ENCODE measurements at regions not wholly inside any gene's neighbourhood (a gene's known extent, or its start where the extent isn't known, plus 50 kb on each side); places are given as distances from the start of the nearest gene placed in this dataset.

- Histone ChIP-seq H3F3A (ENCODE audit: control insufficient read depth, insufficient read depth) (no peaks in the 10 kb centered on the region), H3K27ac (ENCODE audit: low read depth, low read length) (no peak overlapping the region), H3K79me2 (ENCODE audit: control insufficient read depth, low read length) (no peaks in the 10 kb centered on the region), H3K4me1 (ENCODE audit: control insufficient read depth, low read length) (peaks cover 6% of the 10 kb centered on the region), H3K4me3 (ENCODE audit: low read length) (no peak overlapping the region), H3K9me2 (replicated peaks; ENCODE audit: control insufficient read depth, low read length) (no peaks in the 10 kb centered on the region), H4K20me1 (ENCODE audit: control insufficient read depth, insufficient read depth, low read depth, low read length) (no peaks in the 10 kb centered on the region), H3K27me3 (ENCODE audit: control insufficient read depth, low read length) (no peaks in the 10 kb centered on the region), H3K9me3 (ENCODE audit: control insufficient read depth, insufficient read depth, low read length) (no peaks in the 10 kb centered on the region), H3K4me2 (ENCODE audit: low read length) (no peak overlapping the region), H3K36me3 (ENCODE audit: control insufficient read depth, low read length) (no peaks in the 10 kb centered on the region)
- TF ChIP-seq EZH2phosphoT487 (IDR thresholded peaks at IDR 0.05; ENCODE audit: borderline replicate concordance, low read length), result no peak
- no peak for TF ChIP-seq CTCF (IDR thresholded peaks at IDR 0.05; ENCODE audit: low read depth, low read length, poor library complexity, severe bottlenecking)
These were observed 102.8 kb upstream of the GBE1 start for GRCh38 chr3:81864272-81864671.

GRCh38 chr3:81863756-81864155, 102.3 kb upstream of the GBE1 start:
- H3K9me3 ChIP-seq (ENCODE audit: control insufficient read depth, insufficient read depth, low read length), result no peaks in the 10 kb centered on the region
- H3K4me3 ChIP-seq (ENCODE audit: low read length), result no peak overlapping the region
- no peaks in the 10 kb centered on the region for H3K36me3 ChIP-seq (ENCODE audit: control insufficient read depth, low read length)
- no peaks in the 10 kb centered on the region for H4K20me1 ChIP-seq (ENCODE audit: control insufficient read depth, insufficient read depth, low read depth, low read length)
- TF ChIP-seq EZH2phosphoT487 (IDR thresholded peaks at IDR 0.05; ENCODE audit: borderline replicate concordance, low read length), result no peak
- no peak for TF ChIP-seq CTCF (IDR thresholded peaks at IDR 0.05; ENCODE audit: low read depth, low read length, poor library complexity, severe bottlenecking)
- H3K79me2 ChIP-seq (ENCODE audit: control insufficient read depth, low read length), result no peaks in the 10 kb centered on the region
- H3K27me3 ChIP-seq (ENCODE audit: control insufficient read depth, low read length), result no peaks in the 10 kb centered on the region
- no peak overlapping the region for H3K27ac ChIP-seq (ENCODE audit: low read depth, low read length)
- no peak overlapping the region for H3K4me2 ChIP-seq (ENCODE audit: low read length)
- H3K4me1 ChIP-seq (ENCODE audit: control insufficient read depth, low read length), result peaks cover 6% of the 10 kb centered on the region
- no peaks in the 10 kb centered on the region for H3F3A ChIP-seq (ENCODE audit: control insufficient read depth, insufficient read depth)
- no peaks in the 10 kb centered on the region for H3K9me2 ChIP-seq (replicated peaks; ENCODE audit: control insufficient read depth, low read length)

GRCh38 chr3:81861593-81861992, 100.1 kb upstream of the GBE1 start:
- no peak overlapping the region for H3K27ac ChIP-seq (ENCODE audit: low read depth, low read length)
- TF ChIP-seq EZH2phosphoT487 (IDR thresholded peaks at IDR 0.05; ENCODE audit: borderline replicate concordance, low read length) (no peak), CTCF (IDR thresholded peaks at IDR 0.05; ENCODE audit: low read depth, low read length, poor library complexity, severe bottlenecking) (no peak)

GRCh38 chr3:81859524-81859923, 98.1 kb upstream of the GBE1 start:
- TF ChIP-seq CTCF (IDR thresholded peaks at IDR 0.05; ENCODE audit: low read depth, low read length, poor library complexity, severe bottlenecking) (no peak), EZH2phosphoT487 (IDR thresholded peaks at IDR 0.05; ENCODE audit: borderline replicate concordance, low read length) (no peak)
- Histone ChIP-seq H3K4me2 (ENCODE audit: low read length) (no peak overlapping the region), H3K27ac (ENCODE audit: low read depth, low read length) (no peak overlapping the region), H3K4me3 (ENCODE audit: low read length) (no peak overlapping the region), H3F3A (ENCODE audit: control insufficient read depth, insufficient read depth) (no peaks in the 10 kb centered on the region), H3K36me3 (ENCODE audit: control insufficient read depth, low read length) (no peaks in the 10 kb centered on the region), H3K27me3 (ENCODE audit: control insufficient read depth, low read length) (no peaks in the 10 kb centered on the region), H4K20me1 (ENCODE audit: control insufficient read depth, insufficient read depth, low read depth, low read length) (no peaks in the 10 kb centered on the region), H3K9me3 (ENCODE audit: control insufficient read depth, insufficient read depth, low read length) (no peaks in the 10 kb centered on the region), H3K9me2 (replicated peaks; ENCODE audit: control insufficient read depth, low read length) (no peaks in the 10 kb centered on the region), H3K4me1 (ENCODE audit: control insufficient read depth, low read length) (peaks cover 6% of the 10 kb centered on the region), H3K79me2 (ENCODE audit: control insufficient read depth, low read length) (no peaks in the 10 kb centered on the region)

More at GRCh38 chr3:81861593-81861992, 100.1 kb upstream of the GBE1 start:
- Histone ChIP-seq H4K20me1 (ENCODE audit: control insufficient read depth, insufficient read depth, low read depth, low read length) (no peaks in the 10 kb centered on the region), H3K27me3 (ENCODE audit: control insufficient read depth, low read length) (no peaks in the 10 kb centered on the region), H3K4me2 (ENCODE audit: low read length) (no peak overlapping the region), H3K36me3 (ENCODE audit: control insufficient read depth, low read length) (no peaks in the 10 kb centered on the region), H3K4me3 (ENCODE audit: low read length) (no peak overlapping the region), H3K4me1 (ENCODE audit: control insufficient read depth, low read length) (peaks cover 6% of the 10 kb centered on the region), H3K9me3 (ENCODE audit: control insufficient read depth, insufficient read depth, low read length) (no peaks in the 10 kb centered on the region), H3F3A (ENCODE audit: control insufficient read depth, insufficient read depth) (no peaks in the 10 kb centered on the region), H3K9me2 (replicated peaks; ENCODE audit: control insufficient read depth, low read length) (no peaks in the 10 kb centered on the region), H3K79me2 (ENCODE audit: control insufficient read depth, low read length) (no peaks in the 10 kb centered on the region)
